Stomach (tissue), 4 donors: ENCODE measurements at regions not wholly inside any gene's neighbourhood (a gene's known extent, or its start where the extent isn't known, plus 50 kb on each side); places are given as distances from the start of the nearest gene placed in this dataset.

Source experiments
- CTCF ChIP-seq, 7 experiments: fragments of 450-650 bp in 4 of 7; fragments of 200-600 bp in 3 of 7; sonication (generic) in 3 of 7; IDR thresholded peaks; one replicate each; pipeline ENCODE4 v1.5.1; 2016 to 2019; ENCODE audit warnings: antibody characterized with exemption in 7 of 7, control low read depth in 2 of 7, mild to moderate bottlenecking in 1 of 7
- EP300 ChIP-seq: sonication (generic); formaldehyde crosslinking; IDR thresholded peaks from one replicate; pipeline ENCODE4 v1.6.1; 2017; ENCODE audit warnings: antibody characterized with exemption
- POLR2A ChIP-seq, 4 donors: fragments of 450-650 bp; IDR thresholded peaks; one replicate each; pipeline ENCODE4 v1.6.1; 2016; ENCODE audit warnings: antibody characterized with exemption in 4 of 4, control low read depth in 2 of 4, mild to moderate bottlenecking in 1 of 4, moderate library complexity in 1 of 4

- TF ChIP-seq CTCF (IDR thresholded peaks at IDR 0.05) (no peak), EP300 (no peak), POLR2A (IDR thresholded peaks at IDR 0.05) (no peak)
These were observed 1017.6 kb upstream of the PIK3C3 start for GRCh38 chr18:40937386-40937785.
